Stimulated activated naive CD4-positive, alpha-beta T cell treated with Interleukin-2 at 50 U/mL for 16 hours (primary cell): ENCODE measurements at regions not wholly inside any gene's neighbourhood (a gene's known extent, or its start where the extent isn't known, plus 50 kb on each side); places are given as distances from the start of the nearest gene placed in this dataset.

Source experiments
- DNase-seq: peaks from one replicate; lab custom pipeline; 2025; lab: John Stamatoyannopoulos, UW

DNA sequence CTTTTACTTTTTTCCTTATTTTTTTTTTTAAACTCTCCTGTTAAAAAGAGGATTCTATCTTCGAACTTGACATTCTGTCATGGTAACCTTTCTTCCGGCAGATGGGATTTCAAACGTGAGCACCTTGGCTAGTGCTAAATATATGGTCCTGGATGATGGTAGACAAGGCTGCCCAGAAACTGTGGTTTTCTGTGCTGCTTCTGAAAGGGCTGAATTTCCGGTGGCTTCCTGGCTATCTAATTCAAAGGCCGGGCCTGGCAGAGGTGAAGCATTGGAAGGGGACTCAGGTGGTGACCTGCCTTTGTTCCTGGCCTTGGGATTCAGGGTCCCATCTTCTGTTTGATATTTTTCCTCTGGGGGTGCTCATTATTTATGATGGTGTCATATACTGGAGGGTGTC, 118.6 kb upstream of the MYL2 start:
- no peak for DNase-seq

DNA sequence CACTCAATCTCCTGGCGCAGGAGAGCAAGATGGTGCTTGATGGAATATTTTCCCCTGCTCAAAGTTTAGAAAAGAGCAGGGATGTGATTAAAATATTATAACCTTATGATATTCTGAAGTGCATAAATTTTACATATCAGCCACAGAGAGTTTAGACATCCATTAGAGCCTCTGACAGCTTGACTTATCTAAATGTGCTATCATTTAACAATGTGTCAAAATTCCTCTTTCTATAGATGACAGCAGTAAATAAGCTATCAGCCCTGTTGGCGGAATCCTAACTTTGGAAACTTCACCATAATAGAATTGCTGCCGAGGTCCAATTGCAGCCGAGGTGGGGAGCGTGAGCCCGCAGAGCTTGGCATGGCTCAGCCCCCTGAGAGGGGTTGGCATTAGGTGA, 117.7 kb upstream of the MYL2 start:
- DNase-seq = no peak

DNA sequence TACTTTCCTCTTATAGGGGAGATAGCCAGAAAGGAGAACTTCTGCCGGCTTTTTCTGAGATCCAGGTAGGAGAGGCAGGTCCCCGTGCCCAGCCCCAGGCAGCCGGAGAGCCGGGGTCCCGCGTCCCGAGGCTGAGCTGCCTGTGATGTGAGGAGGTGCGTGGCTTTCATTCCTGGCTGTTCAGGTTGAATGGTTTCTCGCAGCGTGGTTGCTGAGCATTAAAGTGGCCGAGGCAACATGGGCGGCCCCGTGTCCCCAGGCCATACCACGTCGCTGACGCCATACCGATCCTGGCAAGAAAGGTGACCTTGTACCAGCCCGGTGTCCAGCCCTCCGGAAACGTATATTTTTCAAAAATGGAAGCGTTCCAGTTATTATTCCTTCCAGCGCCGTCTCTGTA, 116.7 kb upstream of the MYL2 start:
- DNase-seq = no peak

DNA sequence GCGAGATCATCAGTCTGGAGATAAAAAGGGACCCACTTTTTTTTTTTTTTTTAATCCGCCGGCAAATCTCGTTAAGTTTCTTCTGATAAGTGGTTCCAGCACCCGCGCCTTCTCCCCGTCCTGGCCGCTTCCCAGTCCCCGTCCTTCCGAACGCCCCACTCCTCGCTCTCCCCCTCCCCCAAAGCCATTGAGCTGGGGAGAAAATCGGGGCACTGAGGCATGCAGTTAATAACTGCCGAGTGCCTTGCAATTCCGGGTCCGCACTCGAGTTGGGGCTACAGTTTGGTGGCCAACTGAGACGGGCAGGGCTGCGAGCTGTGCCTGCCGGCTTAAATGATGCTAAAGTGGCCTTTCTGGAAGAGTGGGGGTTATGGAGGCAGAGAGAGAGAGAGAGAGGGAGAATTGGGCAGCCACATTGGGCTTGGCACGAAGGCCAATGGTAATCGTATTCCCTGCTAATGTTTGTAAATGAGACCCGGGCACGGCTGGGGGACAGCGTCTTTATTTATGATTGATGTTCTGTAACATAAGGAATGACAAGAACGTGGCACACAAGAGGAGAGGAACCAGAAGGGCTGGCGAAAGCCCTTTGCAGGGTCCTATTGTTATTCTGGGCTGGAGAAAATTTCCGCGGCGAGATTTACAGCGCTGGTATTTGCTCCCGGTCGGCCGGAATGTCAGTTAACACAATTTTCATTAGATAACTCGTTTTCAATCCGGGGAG, 115.4 kb upstream of the MYL2 start:
- no peak for DNase-seq

DNA sequence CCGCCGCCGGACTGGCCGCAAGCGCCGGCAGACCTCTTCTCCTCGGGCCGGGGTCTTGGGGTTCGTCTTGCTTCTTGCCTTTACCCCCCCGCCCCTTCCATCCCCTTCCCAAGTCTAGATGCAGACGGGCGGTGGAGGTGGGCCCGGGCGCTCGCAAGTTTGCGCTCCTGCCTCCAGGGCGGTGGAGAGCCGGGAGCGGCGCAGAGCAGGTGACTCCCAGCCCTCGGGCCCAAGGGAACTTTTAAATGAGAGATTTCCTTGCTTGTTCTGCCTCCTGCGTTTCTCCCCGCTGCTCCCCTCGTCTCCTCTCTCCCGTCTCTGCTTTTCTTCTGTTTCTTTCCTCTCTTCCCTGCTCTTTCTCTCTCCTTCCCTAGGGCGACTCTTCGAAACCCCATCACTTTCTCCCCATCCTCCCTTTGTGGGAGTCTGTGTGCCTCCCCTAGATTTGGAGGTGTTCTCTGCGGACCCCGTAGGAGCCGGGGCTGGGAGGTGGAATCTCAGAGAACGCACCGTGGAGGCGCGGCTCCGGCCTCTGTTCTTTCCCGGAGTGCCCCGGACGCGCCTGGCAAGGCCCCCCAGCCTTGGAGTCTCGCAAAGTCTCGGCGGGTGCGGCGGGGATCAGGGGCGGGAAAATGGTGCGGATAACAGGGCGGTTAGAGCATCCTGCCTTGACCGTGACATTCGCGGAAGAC, 114.7 kb upstream of the MYL2 start:
- DNase-seq = no peak

DNA sequence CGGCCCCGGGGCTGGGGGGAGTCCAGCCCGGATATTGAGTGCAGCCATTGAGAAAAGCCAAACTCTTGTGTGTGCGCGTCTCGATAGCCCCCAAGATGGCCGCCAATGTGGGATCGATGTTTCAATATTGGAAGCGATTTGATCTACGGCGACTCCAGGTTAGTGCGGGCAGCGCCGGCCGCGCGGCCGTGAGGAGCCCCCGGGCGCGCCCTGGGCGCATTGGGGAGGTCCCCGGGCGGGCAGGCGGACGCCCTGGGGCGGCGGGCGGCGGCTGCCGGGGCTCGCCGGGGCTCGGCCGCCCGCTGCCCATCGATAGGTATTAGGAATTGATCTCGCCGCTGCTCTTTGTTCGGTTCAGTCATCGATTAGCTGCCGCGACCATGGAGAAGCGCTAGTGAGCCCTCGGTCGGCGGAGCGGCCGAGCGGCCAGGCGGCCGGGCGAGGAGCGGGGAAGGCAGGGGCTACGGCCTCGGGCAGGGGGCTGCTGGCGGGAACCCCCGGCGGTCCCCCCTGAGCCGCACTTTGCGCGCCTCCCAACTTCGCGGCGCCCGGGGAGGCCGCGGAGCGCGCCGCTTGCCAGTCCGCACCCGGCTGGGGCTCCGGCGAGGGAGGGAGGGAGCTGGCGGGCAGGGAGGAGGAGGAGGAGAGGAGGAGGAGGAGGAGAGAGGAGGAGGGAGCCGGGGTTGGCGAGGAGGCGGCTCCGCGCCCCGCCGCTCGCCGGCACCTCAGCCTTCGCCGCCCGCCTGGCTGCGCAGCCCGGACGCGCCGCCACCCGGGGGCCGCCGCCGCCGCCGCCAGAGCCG, 113.9 kb upstream of the MYL2 start, which contains the start of gene CUX2:
Gene CUX2 (plus strand): TSS at position 83 of the 803 bp plus-strand sequence.
- no peak for DNase-seq

DNA sequence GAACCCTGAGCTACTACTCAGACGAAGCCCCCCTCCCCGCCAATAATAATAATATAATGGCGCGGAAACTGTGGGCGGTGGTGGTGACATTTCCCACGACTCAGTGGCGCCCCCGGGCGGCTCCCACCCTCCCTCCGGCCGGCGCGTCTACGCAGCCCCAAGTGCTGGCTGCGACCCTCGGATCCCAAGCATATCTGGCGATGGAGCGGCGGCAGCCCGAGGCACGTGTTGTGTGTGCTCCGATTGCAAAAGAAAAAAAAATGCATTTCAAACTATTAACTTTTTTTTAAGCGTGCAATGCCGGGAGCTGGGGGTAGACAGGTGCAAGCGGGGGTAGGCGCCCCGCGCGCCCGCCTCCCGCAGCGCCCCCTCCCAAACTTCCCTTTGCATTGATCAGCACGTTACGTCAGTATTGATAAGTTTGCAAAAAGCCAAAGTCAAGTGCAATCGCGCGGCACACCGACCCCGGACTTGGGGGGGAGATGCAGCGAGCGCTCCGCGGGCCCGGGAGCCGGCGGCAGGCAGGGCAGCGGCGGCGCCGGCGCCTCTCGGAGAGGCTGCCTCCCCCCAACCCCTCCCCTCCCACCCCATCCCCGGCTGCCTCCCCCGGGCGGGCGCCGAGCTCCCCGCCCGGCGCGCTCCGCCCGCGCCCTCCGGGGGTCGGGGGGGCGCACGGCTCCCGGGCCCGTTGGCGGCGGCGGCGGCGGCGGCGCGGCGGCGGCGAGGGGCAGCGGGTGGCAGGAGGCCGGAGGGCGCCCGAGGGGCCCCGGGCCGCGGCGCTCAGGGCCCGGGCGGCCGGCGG, 113.1 kb upstream of the MYL2 start:
- DNase-seq = no peak

DNA sequence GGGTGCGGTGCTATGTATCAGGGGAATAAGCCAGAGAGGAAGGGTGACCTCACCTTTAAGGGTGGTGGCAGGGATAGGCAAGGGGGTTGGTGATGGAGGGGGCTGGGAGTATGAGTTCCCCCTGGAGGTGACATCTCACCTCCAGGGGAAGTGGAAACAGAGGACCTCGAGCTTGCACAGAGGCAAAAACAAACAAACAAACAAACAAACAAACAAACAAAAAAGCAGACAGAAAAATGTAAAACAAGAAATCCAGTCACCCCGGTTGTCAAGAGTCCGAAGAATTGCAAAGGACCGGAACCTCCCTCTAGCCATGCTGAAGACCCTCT, 112.2 kb upstream of the MYL2 start:
- DNase-seq = no peak

DNA sequence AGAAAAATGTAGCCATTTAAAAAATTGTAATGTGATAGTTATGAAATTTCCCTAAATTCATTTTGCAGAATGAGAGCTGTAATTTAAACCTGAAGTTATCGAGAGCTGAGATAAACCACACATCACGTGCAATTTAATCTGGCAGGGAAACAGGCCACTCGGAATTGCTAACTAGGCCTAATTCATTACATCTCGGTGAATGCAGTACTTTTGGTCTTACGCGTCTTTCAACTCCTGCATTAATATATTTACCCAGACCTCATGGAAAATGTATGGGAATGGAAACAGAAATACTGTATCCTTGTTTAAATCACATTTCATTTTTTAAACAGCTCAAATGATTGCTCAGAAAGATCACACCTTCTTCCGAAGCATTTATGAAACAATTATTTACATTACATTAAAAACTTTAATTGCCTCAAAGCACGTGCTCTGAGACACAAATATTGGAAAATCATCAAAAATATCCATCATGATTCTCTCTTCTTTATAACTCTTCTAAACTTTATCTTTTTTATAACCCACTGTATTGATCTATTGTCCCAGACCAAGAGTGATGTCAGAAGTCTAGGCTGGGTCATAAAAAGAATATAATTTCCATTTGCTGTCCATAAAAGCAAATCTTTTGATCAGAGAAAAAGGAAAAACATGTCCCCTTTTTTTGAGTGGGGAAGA, 111.7 kb upstream of the MYL2 start:
- no peak for DNase-seq

DNA sequence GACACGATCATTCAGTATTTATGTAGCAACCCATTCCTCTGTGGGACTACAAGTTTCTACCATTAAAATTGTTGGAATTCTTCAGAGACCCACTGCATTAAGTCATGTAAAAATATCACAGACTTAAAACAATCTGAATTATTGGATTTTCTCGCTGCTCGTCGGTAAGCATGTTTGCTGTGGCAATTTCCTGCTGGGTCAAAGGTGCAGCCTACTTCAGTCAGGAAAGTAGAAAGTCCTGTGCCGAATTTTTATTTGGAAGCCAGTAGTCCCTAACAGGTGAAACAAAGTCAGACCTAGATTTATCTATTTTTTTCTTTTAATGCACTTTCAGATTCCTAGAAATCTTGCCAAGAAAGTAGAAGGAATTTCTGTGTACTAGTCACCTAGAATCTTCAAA, 110.4 kb upstream of the MYL2 start:
- no peak for DNase-seq

DNA sequence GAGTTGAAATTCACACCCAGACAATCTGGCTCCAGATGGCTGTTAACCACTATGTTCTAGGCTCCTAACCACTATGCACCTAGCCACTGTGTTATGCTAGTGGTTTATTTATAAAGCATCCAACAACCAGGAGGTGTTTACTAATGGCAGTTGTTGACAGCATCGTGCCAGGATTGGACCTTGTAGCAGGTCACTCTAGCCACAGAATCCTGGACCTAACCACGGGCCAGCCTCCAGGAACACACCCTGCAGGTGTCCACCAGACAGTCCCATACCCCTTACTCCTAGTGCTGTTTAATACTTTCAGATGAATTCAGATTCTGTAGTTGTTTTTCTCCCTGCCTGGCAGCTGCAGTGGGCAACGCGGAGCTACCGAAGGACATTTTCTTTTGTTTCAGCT, 109.4 kb upstream of the MYL2 start:
- DNase-seq = no peak

DNA sequence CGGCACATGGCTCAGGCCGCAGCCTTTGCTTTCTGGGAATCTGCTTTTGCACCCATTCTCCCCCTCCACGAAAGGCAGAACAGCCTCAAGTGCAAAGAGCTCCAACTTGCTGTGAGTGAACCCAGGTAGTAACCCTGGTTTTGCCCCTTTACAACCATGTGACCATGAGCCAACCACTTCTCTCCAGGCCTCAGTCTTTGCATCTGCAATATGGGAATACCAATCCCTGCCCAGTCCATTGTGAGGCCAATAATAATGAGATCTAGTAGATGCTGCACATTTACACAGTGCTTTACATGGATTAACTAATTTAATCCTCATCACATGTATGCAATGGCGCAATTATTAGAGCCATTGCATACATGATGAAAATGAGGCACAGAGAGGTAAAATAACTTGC, 108.9 kb upstream of the MYL2 start:
- DNase-seq = no peak

DNA sequence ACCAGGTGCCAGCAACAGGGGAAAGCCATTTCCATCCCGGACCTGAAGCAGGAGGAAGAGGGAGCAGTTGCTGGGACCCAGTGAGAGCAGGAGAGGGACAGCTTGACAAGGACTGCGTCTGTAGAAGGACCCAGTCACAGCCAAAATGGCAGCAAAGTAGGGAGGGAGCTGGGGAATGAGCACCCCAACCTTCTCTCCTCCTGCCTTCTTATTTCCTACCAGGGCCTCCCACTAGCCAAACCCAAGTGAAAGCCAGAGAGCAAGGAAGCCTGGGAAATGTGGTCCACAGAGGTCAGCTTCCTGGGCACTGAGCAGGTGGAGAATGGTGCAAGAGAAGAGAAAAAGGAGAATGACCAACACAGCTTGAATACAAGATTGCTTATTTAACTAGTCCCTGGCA, 108.5 kb upstream of the MYL2 start:
- no peak for DNase-seq

DNA sequence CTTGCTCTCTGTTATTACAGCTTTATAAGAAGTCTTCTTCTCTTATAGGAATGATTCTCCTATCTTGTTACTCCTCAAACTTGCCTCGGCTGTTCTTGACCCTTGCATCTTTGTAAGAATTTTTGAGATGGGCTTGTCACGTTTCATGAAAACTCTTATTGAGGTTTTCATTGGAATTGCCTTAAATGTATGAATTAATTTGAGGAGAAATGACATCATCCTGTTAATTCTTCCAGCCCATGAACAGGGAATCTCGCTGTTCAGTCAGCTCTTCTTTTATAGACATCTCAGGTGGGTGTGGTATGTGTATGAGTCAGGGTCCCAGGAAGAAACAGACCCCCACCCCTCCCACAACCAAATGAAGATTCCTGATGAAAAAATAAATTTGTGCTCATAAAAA, 107.1 kb upstream of the MYL2 start:
- DNase-seq = no peak

DNA sequence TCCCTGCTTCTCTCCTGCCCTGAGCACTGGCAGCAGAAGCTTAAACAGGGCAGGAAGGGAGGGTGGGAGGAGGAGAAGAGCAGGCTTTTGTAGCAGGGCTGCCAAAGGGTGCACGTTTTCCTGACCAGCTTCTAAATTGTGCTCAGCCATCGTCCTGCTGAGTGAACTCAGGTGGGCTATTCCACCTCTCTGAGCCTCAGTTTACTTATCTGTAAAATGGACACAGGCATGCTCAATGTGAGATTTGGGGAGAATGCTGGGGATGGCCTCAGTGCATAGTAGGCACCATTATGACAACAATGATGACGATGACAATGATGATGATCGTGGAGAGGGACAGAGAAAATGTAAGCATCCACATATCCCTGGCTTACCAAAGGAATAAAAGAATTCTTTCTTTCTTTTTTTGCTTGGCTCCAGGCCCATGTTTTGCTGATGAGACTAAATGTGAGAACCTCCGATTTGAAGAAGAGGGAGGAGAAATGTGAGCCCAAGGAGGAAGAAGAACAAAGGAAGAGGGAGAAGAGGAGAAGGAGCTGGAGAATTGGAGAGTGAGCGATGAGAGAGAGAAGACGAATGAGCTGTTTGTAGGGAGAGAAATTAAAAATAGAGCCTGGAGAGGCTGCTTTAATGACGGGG, 105.5 kb upstream of the MYL2 start:
- DNase-seq = no peak

DNA sequence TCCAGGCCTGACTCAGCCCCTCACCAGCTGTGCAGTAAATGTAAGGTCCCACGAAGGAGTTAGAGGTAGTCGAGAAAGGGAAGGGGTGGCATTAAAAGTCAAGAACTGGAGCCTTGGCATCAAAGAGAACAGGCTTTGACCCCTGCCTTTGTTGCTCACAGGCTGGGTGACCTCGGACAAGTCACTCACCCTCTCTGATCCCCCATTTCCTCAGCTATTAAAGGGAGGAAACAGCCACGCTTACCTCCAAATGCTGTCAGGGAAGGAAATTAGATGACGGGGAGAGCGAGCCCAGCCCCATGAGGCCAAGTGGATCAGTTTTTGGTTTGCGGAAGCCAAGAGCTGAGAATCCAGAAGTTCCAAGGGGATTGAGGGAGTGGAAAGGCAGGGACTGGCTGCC, 104.9 kb upstream of the MYL2 start:
- DNase-seq = no peak

DNA sequence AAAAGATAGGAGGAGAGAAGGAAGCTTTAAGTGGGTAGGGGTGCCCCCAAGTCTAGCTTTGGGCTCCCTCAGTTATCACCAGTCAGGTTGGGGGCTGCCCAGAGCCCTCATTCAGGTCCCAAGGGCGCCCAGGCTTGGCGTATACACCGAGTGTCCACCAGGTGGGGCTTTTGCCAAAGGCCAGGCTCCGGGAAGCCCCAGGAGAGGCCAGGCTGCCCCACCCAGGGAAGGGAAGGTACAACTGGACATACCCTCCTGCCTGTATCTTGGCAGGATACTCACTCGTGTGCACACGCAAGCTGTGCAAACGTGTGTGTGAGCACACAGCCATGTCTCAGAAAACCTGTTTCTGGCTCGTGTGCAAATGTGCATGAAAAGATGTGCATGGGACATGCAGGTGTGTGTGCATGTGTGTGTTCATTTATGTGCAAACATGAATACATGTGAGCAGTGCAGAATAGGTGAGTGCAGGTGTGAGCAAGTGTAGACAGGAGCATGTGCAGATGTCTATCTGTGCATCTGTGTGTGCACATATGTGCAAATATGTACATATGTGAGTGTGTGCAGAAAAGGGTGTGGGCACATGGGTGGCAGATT, 103.9 kb upstream of the MYL2 start:
- DNase-seq = peak; percentile 10

DNA sequence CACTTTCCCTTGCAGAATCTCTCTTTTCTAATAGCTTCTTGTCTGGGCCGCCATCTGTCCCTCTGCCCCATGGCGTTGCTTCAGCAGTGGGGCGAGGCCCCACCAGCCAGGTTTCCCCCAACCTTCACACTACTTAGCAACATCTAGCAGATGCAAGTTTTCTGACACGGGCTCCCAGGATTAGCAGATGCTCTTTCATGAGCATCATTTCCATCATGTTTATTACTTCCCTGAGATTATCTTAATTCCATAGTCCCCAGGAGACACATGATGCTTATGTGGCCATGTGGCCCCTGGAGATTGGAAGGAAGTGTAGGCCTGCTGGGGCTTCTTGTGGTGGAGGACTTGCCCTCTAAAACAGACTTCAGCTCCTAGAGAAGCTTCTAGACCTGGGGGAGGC, 102.0 kb upstream of the MYL2 start:
- no peak for DNase-seq

DNA sequence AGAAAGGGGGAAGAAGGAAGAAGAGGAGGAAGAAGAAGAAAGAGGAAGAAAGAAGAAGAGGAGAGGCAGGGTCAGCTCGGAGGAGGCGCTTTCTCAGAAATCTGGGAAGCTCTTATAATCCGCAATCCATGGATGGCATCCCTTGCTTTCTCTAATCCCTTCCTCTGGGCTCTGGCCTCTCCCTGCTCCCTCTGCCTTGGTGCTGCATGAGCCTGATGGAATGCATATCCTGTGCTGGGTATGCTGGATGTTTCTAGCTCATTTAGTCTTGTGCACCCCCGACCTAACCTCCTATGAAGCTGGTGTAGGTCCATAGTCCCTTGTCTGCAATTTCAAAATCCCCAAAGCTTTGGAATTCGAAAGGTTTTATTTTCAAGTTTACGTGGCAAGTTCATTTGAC, 94.2 kb upstream of the MYL2 start:
- DNase-seq = no peak

DNA sequence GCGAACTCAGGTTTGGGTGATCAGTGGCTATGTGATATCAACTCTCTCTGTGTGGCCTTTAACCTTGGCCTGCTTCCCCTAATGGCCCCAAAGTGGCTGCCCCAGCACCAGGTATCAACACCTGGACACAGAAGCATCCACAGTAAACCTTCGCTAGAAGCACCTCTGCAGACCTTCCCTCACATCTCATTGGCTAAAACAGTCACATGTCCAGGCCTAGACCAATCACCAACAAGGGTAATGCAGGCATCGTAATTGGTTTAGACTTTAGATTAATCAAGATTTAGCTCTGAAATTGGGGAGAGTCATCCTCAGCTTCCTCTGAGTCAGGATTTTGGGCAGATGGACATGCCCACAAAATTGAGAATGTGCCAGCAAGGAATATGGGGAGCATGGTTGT, 92.5 kb upstream of the MYL2 start:
- no peak for DNase-seq
